Liver (tissue), 8 donors: ENCODE measurements at regions not wholly inside any gene's neighbourhood (a gene's known extent, or its start where the extent isn't known, plus 50 kb on each side); places are given as distances from the start of the nearest gene placed in this dataset.

Source experiments
- DNase-seq: peaks from one replicate; pipeline ENCODE4 v3.0.0-alpha.2; 2017; ENCODE audit warnings: low spot score
- H3K27ac ChIP-seq, 2 donors: one replicate each; pipeline ENCODE4 v1.7.0; 2013; ENCODE audit warnings: inconsistent platforms in 2 of 2, low read length in 2 of 2, control low read depth in 1 of 2, low read depth in 1 of 2, mild to moderate bottlenecking in 1 of 2
- H3K27me3 ChIP-seq, 4 donors: one replicate each; pipeline versions ENCODE4 v1.6.1 to v1.7.0; 2013; ENCODE audit warnings: low read length in 3 of 4, inconsistent platforms in 1 of 4, mild to moderate bottlenecking in 1 of 4, moderate library complexity in 1 of 4; ENCODE audit not compliant: control insufficient read depth in 4 of 4, insufficient read depth in 4 of 4
- H3K36me3 ChIP-seq, 4 donors: one replicate each; pipeline versions ENCODE4 v1.6.1 to v1.7.0; 2013; ENCODE audit warnings: low read length in 3 of 4, mild to moderate bottlenecking in 3 of 4, low read depth in 1 of 4, moderate library complexity in 1 of 4; ENCODE audit not compliant: control insufficient read depth in 4 of 4, insufficient read depth in 3 of 4
- H3K4me1 ChIP-seq, 4 donors: one replicate each; pipeline versions ENCODE4 v1.6.1 to v1.7.0; 2013; ENCODE audit warnings: low read length in 3 of 4, mild to moderate bottlenecking in 3 of 4, moderate library complexity in 1 of 4; ENCODE audit not compliant: control insufficient read depth in 4 of 4, insufficient read depth in 4 of 4
- H3K4me3 ChIP-seq, 3 donors: one replicate each; pipeline versions ENCODE4 v1.6.1 to v1.7.0; 2013; ENCODE audit warnings: low read length in 3 of 3, control low read depth in 1 of 3, low read depth in 1 of 3, mild to moderate bottlenecking in 1 of 3
- H3K9ac ChIP-seq, 2 donors: one replicate each; pipeline ENCODE4 v1.7.0; 2013; ENCODE audit warnings: low read length in 2 of 2, mild to moderate bottlenecking in 2 of 2, moderate library complexity in 2 of 2, control low read depth in 1 of 2, low read depth in 1 of 2
- H3K9me3 ChIP-seq, 4 donors: one replicate each; pipeline versions ENCODE4 v1.6.1 to v1.7.0; 2013; ENCODE audit warnings: low read length in 3 of 4; ENCODE audit not compliant: control insufficient read depth in 4 of 4
- EGR1 ChIP-seq, 2 donors: IDR thresholded peaks; 2 replicates each; pipeline ENCODE4 v1.6.1; 2016 to 2018; ENCODE audit warnings: antibody characterized with exemption in 2 of 2, low read depth in 2 of 2
- FOXA1 ChIP-seq: IDR thresholded peaks from 2 replicates; pipeline ENCODE4 v1.6.1; 2016; ENCODE audit warnings: antibody characterized with exemption
- FOXA2 ChIP-seq: IDR thresholded peaks from 2 replicates; pipeline ENCODE4 v1.6.1; 2016; ENCODE audit warnings: antibody characterized with exemption
- GABPA ChIP-seq, 2 donors: IDR thresholded peaks in 1 of 2; conservative IDR thresholded peaks in 1 of 2; 2 replicates each; pipeline ENCODE4 v1.6.1; 2016; ENCODE audit warnings: antibody characterized with exemption in 2 of 2, mild to moderate bottlenecking in 1 of 2, moderate library complexity in 1 of 2
- HNF4A ChIP-seq, 2 donors: conservative IDR thresholded peaks; 2 replicates each; pipeline ENCODE4 v1.6.1; 2016; ENCODE audit warnings: antibody characterized with exemption in 2 of 2, mild to moderate bottlenecking in 2 of 2
- HNF4G ChIP-seq: IDR thresholded peaks from 2 replicates; pipeline ENCODE4 v1.6.1; 2016; ENCODE audit warnings: antibody characterized with exemption
- JUND ChIP-seq, 2 donors: IDR thresholded peaks; 2 replicates each; pipeline ENCODE4 v1.6.1; 2016; ENCODE audit warnings: antibody characterized with exemption in 2 of 2
- NR2F2 ChIP-seq: IDR thresholded peaks from 2 replicates; pipeline ENCODE4 v1.6.1; 2016; ENCODE audit warnings: antibody characterized with exemption
- RAD21 ChIP-seq, 2 donors: IDR thresholded peaks; 2 replicates each; pipeline ENCODE4 v1.6.1; 2016; ENCODE audit warnings: antibody characterized with exemption in 2 of 2, mild to moderate bottlenecking in 2 of 2
- RXRA ChIP-seq, 2 donors: IDR thresholded peaks; 2 replicates each; pipeline ENCODE4 v1.6.1; 2017 to 2018; ENCODE audit warnings: antibody characterized with exemption in 2 of 2, mild to moderate bottlenecking in 1 of 2
- SP1 ChIP-seq: IDR thresholded peaks from 2 replicates; pipeline ENCODE4 v1.6.1; 2018; ENCODE audit warnings: antibody characterized with exemption, mild to moderate bottlenecking
- TAF1 ChIP-seq: conservative IDR thresholded peaks from 2 replicates; pipeline ENCODE4 v1.6.1; 2016; ENCODE audit warnings: antibody characterized with exemption, mild to moderate bottlenecking
- YY1 ChIP-seq: IDR thresholded peaks from 2 replicates; pipeline ENCODE4 v1.6.1; 2016; ENCODE audit warnings: antibody characterized with exemption, mild to moderate bottlenecking
- WGBS: extraction: QIAGEN DNeasy Blood & Tissue Kit; methylation state at CpG from one replicate; pipeline ENCODE4 v1.1.7; 2013; 5-methylcytosine and 5-hydroxymethylcytosine counted together
- TF ChIP-seq, protein P1 (sequence below): IDR thresholded peaks from 2 replicates; pipeline ENCODE4 v1.6.1; 2016; ENCODE audit warnings: antibody characterized with exemption
- TF ChIP-seq, protein P2 (sequence below): IDR thresholded peaks from 2 replicates; pipeline ENCODE4 v1.6.1; 2016; ENCODE audit warnings: antibody characterized with exemption, mild to moderate bottlenecking
- TF ChIP-seq, protein P3 (sequence below): IDR thresholded peaks from 2 replicates; pipeline ENCODE4 v1.6.1; 2016; ENCODE audit warnings: antibody characterized with exemption
- TF ChIP-seq, protein P4 (sequence below): fragments of 150-350 bp; IDR thresholded peaks from 2 replicates; pipeline ENCODE4 v1.5.1; 2017; ENCODE audit warnings: improper control_type of control experiment, low read depth, low read length; ENCODE audit not compliant: missing input control
- TF ChIP-seq, protein P5 (sequence below): IDR thresholded peaks from 2 replicates; pipeline ENCODE4 v1.6.1; 2016; ENCODE audit warnings: antibody characterized with exemption
- donor health status: healthy.
- donor health status: healthy.
- donor health status: healthy.
- donor health status: healthy.
- donor health status: healthy.

DNA sequence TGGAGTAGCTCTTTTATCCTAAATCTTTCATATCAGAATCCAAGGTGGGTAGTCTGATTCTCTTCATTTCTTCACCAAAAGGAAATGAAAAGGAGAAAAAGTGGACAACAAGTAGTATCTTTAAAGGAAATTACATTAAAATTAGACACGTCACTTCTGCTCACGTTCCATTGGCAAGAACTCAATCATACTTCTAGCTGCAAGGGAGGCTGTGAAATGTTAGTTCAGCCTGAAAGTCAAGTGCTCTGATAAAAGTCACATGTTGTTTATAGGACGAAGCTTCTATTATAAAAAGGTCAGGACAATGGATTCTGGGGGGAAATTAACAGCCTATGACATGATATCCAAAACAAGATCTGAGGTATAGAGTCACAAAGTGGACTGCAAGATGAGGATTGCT lies 164.6 kb upstream of the MCTP2 start:
- Histone ChIP-seq H3K9ac (no peak overlapping the region), H3K4me3 (no peak overlapping the region), H3K36me3 (no peaks in the 10 kb centered on the region), H3K27me3 (peaks cover 0 to 2% (median 0%) of the 10 kb centered on the region in 4 donors), H3K4me1 (no peaks in the 10 kb centered on the region), H3K9me3 (peaks cover 0 to 8% (median 4%) of the 10 kb centered on the region in 4 donors), H3K27ac (no peak overlapping the region)
- DNase-seq: no peak
- 69% methylated on average over 3 of the region's 3 CpGs for WGBS
- TF ChIP-seq, protein P1, sequence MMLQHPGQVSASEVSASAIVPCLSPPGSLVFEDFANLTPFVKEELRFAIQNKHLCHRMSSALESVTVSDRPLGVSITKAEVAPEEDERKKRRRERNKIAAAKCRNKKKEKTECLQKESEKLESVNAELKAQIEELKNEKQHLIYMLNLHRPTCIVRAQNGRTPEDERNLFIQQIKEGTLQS: no peak
- TF ChIP-seq FOXA1 (no peak), GABPA (IDR thresholded peaks at IDR 0.05 in 1 of 2, conservative IDR thresholded peaks at IDR 0.05 in 1 of 2) (no peak), RXRA (IDR thresholded peaks at IDR 0.05) (no peak)

DNA sequence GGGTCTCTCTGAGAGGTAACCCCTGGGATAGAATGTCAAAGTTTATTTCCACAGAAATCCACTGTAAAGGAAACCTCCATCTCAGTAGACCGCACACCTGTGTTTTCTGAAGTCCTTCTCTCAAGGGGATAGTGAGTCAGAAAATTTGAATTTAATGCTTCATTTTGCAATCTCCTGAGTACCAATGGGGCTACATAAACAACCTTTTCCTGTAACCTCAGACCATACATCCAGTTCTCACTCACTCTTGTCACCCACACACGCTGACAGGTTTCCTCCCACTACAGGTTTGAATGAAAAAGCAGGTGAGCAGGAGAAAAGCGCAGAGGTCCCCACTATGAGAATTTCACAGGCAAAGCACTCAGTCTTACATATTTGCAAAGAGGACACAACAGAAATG lies 165.3 kb upstream of the MCTP2 start:
- 76% methylated on average over 3 of the region's 3 CpGs for WGBS

More for the DNA sequence above, 165.3 kb upstream of the MCTP2 start:
- Histone ChIP-seq H3K9ac (no peak overlapping the region), H3K27me3 (peaks cover 0 to 2% (median 0%) of the 10 kb centered on the region in 4 donors), H3K27ac (no peak overlapping the region), H3K4me1 (no peaks in the 10 kb centered on the region), H3K36me3 (no peaks in the 10 kb centered on the region), H3K4me3 (no peak overlapping the region), H3K9me3 (peaks cover 0 to 8% (median 4%) of the 10 kb centered on the region in 4 donors)
- TF ChIP-seq FOXA1: no peak
- TF ChIP-seq JUND (IDR thresholded peaks at IDR 0.05): no peak
- no peak for TF ChIP-seq YY1
- TF ChIP-seq HNF4G: no peak
- TF ChIP-seq, protein P1: no peak
- TF ChIP-seq, protein P2, sequence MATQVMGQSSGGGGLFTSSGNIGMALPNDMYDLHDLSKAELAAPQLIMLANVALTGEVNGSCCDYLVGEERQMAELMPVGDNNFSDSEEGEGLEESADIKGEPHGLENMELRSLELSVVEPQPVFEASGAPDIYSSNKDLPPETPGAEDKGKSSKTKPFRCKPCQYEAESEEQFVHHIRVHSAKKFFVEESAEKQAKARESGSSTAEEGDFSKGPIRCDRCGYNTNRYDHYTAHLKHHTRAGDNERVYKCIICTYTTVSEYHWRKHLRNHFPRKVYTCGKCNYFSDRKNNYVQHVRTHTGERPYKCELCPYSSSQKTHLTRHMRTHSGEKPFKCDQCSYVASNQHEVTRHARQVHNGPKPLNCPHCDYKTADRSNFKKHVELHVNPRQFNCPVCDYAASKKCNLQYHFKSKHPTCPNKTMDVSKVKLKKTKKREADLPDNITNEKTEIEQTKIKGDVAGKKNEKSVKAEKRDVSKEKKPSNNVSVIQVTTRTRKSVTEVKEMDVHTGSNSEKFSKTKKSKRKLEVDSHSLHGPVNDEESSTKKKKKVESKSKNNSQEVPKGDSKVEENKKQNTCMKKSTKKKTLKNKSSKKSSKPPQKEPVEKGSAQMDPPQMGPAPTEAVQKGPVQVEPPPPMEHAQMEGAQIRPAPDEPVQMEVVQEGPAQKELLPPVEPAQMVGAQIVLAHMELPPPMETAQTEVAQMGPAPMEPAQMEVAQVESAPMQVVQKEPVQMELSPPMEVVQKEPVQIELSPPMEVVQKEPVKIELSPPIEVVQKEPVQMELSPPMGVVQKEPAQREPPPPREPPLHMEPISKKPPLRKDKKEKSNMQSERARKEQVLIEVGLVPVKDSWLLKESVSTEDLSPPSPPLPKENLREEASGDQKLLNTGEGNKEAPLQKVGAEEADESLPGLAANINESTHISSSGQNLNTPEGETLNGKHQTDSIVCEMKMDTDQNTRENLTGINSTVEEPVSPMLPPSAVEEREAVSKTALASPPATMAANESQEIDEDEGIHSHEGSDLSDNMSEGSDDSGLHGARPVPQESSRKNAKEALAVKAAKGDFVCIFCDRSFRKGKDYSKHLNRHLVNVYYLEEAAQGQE: no peak
- TF ChIP-seq TAF1: no peak
- TF ChIP-seq HNF4A (conservative IDR thresholded peaks at IDR 0.05): no peak
- no peak for TF ChIP-seq NR2F2
- TF ChIP-seq, protein P3, sequence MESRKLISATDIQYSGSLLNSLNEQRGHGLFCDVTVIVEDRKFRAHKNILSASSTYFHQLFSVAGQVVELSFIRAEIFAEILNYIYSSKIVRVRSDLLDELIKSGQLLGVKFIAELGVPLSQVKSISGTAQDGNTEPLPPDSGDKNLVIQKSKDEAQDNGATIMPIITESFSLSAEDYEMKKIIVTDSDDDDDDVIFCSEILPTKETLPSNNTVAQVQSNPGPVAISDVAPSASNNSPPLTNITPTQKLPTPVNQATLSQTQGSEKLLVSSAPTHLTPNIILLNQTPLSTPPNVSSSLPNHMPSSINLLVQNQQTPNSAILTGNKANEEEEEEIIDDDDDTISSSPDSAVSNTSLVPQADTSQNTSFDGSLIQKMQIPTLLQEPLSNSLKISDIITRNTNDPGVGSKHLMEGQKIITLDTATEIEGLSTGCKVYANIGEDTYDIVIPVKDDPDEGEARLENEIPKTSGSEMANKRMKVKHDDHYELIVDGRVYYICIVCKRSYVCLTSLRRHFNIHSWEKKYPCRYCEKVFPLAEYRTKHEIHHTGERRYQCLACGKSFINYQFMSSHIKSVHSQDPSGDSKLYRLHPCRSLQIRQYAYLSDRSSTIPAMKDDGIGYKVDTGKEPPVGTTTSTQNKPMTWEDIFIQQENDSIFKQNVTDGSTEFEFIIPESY: no peak
- no peak for TF ChIP-seq RXRA (IDR thresholded peaks at IDR 0.05)
- no peak for TF ChIP-seq GABPA (IDR thresholded peaks at IDR 0.05 in 1 of 2, conservative IDR thresholded peaks at IDR 0.05 in 1 of 2)
- no peak for TF ChIP-seq SP1
- TF ChIP-seq RAD21 (IDR thresholded peaks at IDR 0.05): no peak
- TF ChIP-seq, protein P4, sequence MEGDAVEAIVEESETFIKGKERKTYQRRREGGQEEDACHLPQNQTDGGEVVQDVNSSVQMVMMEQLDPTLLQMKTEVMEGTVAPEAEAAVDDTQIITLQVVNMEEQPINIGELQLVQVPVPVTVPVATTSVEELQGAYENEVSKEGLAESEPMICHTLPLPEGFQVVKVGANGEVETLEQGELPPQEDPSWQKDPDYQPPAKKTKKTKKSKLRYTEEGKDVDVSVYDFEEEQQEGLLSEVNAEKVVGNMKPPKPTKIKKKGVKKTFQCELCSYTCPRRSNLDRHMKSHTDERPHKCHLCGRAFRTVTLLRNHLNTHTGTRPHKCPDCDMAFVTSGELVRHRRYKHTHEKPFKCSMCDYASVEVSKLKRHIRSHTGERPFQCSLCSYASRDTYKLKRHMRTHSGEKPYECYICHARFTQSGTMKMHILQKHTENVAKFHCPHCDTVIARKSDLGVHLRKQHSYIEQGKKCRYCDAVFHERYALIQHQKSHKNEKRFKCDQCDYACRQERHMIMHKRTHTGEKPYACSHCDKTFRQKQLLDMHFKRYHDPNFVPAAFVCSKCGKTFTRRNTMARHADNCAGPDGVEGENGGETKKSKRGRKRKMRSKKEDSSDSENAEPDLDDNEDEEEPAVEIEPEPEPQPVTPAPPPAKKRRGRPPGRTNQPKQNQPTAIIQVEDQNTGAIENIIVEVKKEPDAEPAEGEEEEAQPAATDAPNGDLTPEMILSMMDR: no peak
- TF ChIP-seq FOXA2: no peak
- TF ChIP-seq, protein P5, sequence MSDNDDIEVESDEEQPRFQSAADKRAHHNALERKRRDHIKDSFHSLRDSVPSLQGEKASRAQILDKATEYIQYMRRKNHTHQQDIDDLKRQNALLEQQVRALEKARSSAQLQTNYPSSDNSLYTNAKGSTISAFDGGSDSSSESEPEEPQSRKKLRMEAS: no peak
- TF ChIP-seq EGR1 (IDR thresholded peaks at IDR 0.05; ENCODE audit: low read depth in 2 of 2): no peak
- no peak for DNase-seq
